SK-N-SH (cell line): ENCODE measurements at regions not wholly inside any gene's neighbourhood (a gene's known extent, or its start where the extent isn't known, plus 50 kb on each side); places are given as distances from the start of the nearest gene placed in this dataset.

Experiments
- CTCF ChIA-PET: fragments of 300-600, 350-600 bp; formaldehyde crosslinking; extraction: SDS; loops from one replicate; lab custom pipeline; 2021; lab: Yijun Ruan, JAX
- POLR2A ChIA-PET: fragments of 350-600 bp; sonication (Branson Sonifier 250); formaldehyde crosslinking; extraction: SDS; loops from one replicate; lab custom pipeline; 2020; ENCODE audit warnings: antibody characterized with exemption, inconsistent platforms; lab: Yijun Ruan, JAX
- DNase-seq: peaks from one replicate; pipeline ENCODE4 v3.0.0; 2012
- H2AFZ ChIP-seq: fragments of 200-600 bp; sonication (generic); 2 replicates; pipeline ENCODE4 v1.8.1; 2016; ENCODE audit warnings: antibody characterized with exemption, mild to moderate bottlenecking, low read depth
- H3F3A ChIP-seq: fragments of 200-600 bp; sonication (generic); replicated peaks from 2 replicates; pipeline ENCODE3; 2016; ENCODE audit warnings: antibody characterized with exemption, mild to moderate bottlenecking; ENCODE audit not compliant: insufficient read depth
- H3K27ac ChIP-seq, 2 experiments: fragments of 200-500 bp in 1 of 2; fragments of 200-600 bp in 1 of 2; sonication (Bioruptor generic) in 1 of 2; sonication (generic), shearing (Covaris generic) in 1 of 2; 2 replicates each; pipeline versions ENCODE4 v1.5.1 to v1.6.1; 2014 to 2016; ENCODE audit warnings: low read depth in 2 of 2, inconsistent platforms in 1 of 2, low read length in 1 of 2, mild to moderate bottlenecking in 1 of 2, mixed read lengths in 1 of 2
- H3K27me3 ChIP-seq: fragments of 200-600 bp; sonication (generic), shearing (Covaris generic); 2 replicates; pipeline ENCODE4 v1.6.1; 2016; ENCODE audit warnings: mixed run types; ENCODE audit not compliant: insufficient read depth
- H3K36me3 ChIP-seq, 2 experiments: fragments of 200-500 bp in 1 of 2; fragments of 200-600 bp in 1 of 2; sonication (Bioruptor generic) in 1 of 2; sonication (generic) in 1 of 2; replicated peaks in 1 of 2; 2 replicates each; pipeline versions ENCODE3 to v1.5.1; 2014 to 2016; ENCODE audit warnings: low read length in 1 of 2, mild to moderate bottlenecking in 1 of 2; ENCODE audit not compliant: insufficient read depth in 2 of 2, control insufficient read depth in 1 of 2
- H3K4me1 ChIP-seq, 2 experiments: fragments of 200-500 bp in 1 of 2; fragments of 200-600 bp in 1 of 2; sonication (Bioruptor generic) in 1 of 2; sonication (generic), shearing (Covaris generic) in 1 of 2; 2 replicates each; pipeline versions ENCODE4 v1.5.1 to v1.6.1; 2014 to 2016; ENCODE audit warnings: low read depth in 1 of 2, low read length in 1 of 2, mixed run types in 1 of 2; ENCODE audit not compliant: insufficient read depth in 2 of 2, control insufficient read depth in 1 of 2
- H3K4me2 ChIP-seq: fragments of 200-600 bp; sonication (generic), shearing (Covaris generic); 2 replicates; pipeline ENCODE4 v1.6.1; 2017; ENCODE audit warnings: mixed run types
- H3K4me3 ChIP-seq, 2 experiments: fragments of 200-500 bp in 1 of 2; fragments of 200-600 bp in 1 of 2; sonication (Bioruptor generic) in 1 of 2; sonication (generic), shearing (Covaris generic) in 1 of 2; 2 replicates each; pipeline versions ENCODE4 v1.5.1 to v1.8.1; 2014 to 2016; ENCODE audit warnings: low read depth in 2 of 2, inconsistent platforms in 1 of 2, low read length in 1 of 2, mild to moderate bottlenecking in 1 of 2, mixed read lengths in 1 of 2, moderate library complexity in 1 of 2
- H3K79me2 ChIP-seq: fragments of 200-600 bp; sonication (generic); 2 replicates; pipeline ENCODE4 v1.8.1; 2017; ENCODE audit warnings: mild to moderate bottlenecking; ENCODE audit not compliant: insufficient read depth
- H3K9ac ChIP-seq: fragments of 200-600 bp; sonication (generic); 2 replicates; pipeline ENCODE4 v1.6.1; 2017; ENCODE audit warnings: mixed run types
- H3K9me2 ChIP-seq: fragments of 200-600 bp; sonication (generic); 2 replicates; pipeline ENCODE4 v1.6.1; 2017; ENCODE audit warnings: mixed run types
- H3K9me3 ChIP-seq: fragments of 200-600 bp; sonication (generic); 2 replicates; pipeline ENCODE4 v1.6.1; 2017; ENCODE audit warnings: mixed run types, mild to moderate bottlenecking, moderate library complexity
- H4K20me1 ChIP-seq: fragments of 200-600 bp; sonication (generic); 2 replicates; pipeline ENCODE4 v1.6.1; 2017; ENCODE audit warnings: mild to moderate bottlenecking, mixed run types; ENCODE audit not compliant: insufficient read depth
- CTCF ChIP-seq: fragments of 200-600 bp; sonication (generic); IDR thresholded peaks from 2 replicates; pipeline ENCODE4 v1.6.1; 2017; ENCODE audit warnings: antibody characterized with exemption, mild to moderate bottlenecking, moderate library complexity
- EZH2phosphoT487 ChIP-seq: fragments of 200-600 bp; sonication (generic); IDR thresholded peaks from 2 replicates; pipeline ENCODE4 v1.6.1; 2017; ENCODE audit warnings: low read depth, mixed run types, mild to moderate bottlenecking, antibody characterized with exemption, moderate library complexity, borderline replicate concordance
- FOXJ3 ChIP-seq: sonication (generic); formaldehyde crosslinking; IDR thresholded peaks from 2 replicates; pipeline ENCODE4 v1.5.1; 2020; ENCODE audit warnings: mild to moderate bottlenecking, missing genetic modification reagents
- FOXM1 ChIP-seq: IDR thresholded peaks from 2 replicates; pipeline ENCODE4 v1.4.0; 2012; ENCODE audit warnings: low read depth, mild to moderate bottlenecking
- GATA2 ChIP-seq: sonication (generic); formaldehyde crosslinking; IDR thresholded peaks from 2 replicates; pipeline ENCODE4 v1.5.0; 2020; ENCODE audit warnings: mild to moderate bottlenecking, missing genetic modification reagents
- NFIC ChIP-seq: IDR thresholded peaks from 2 replicates; pipeline ENCODE4 v1.4.0; 2012; ENCODE audit warnings: borderline replicate concordance
- POLR2AphosphoS5 ChIP-seq: IDR thresholded peaks from 2 replicates; pipeline ENCODE4 v1.6.1; 2012; ENCODE audit warnings: low read depth, low read length
- RCOR1 ChIP-seq: fragments of 150-350 bp; IDR thresholded peaks from 2 replicates; pipeline ENCODE4 v1.6.1; 2017; ENCODE audit warnings: antibody characterized with exemption, low read length
- RXRA ChIP-seq: IDR thresholded peaks from 2 replicates; pipeline ENCODE4 v1.4.0; 2012; ENCODE audit warnings: low read depth, mild to moderate bottlenecking, borderline replicate concordance
- SMC3 ChIP-seq: IDR thresholded peaks from 2 replicates; pipeline ENCODE4 v1.6.1; 2012; ENCODE audit warnings: low read depth, low read length, improper control_type of control experiment
- TAF1 ChIP-seq: IDR thresholded peaks from 2 replicates; pipeline ENCODE4 v1.6.1; 2012; ENCODE audit warnings: low read depth, mild to moderate bottlenecking, low read length, moderate library complexity, borderline replicate concordance
- TEAD4 ChIP-seq: IDR thresholded peaks from 2 replicates; pipeline ENCODE4 v1.4.0; 2012; ENCODE audit warnings: mild to moderate bottlenecking, borderline replicate concordance; ENCODE audit not compliant: insufficient read depth
- USF1 ChIP-seq: IDR thresholded peaks from 2 replicates; pipeline ENCODE4 v1.4.0; 2012; ENCODE audit warnings: low read depth, borderline replicate concordance
- WGBS: methylation state at CpG from one replicate; pipeline ENCODE4 v1.1.6; 2017; ENCODE audit warnings: low lambda C conversion rate; 5-methylcytosine and 5-hydroxymethylcytosine counted together

GRCh38 chr3:105223815-105224214 lies 142.9 kb upstream of the ALCAM start (continued):
- TF ChIP-seq RCOR1 = no peak
- TF ChIP-seq TAF1 = no peak
- no peak for TF ChIP-seq FOXM1
- TF ChIP-seq SMC3 = no peak

GRCh38 chr3:105228696-105229095 lies 138.0 kb upstream of the ALCAM start:
- no peak overlapping the region for H2AFZ ChIP-seq
- WGBS = 66% methylated on average over 3 of the region's 3 CpGs
- H3K9me2 ChIP-seq = no peaks in the 10 kb centered on the region
- no peak overlapping the region for H3K4me3 ChIP-seq
- TF ChIP-seq RXRA (no peak), FOXM1 (no peak), CTCF (no peak), EZH2phosphoT487 (no peak), USF1 (no peak), TEAD4 (no peak)
- CTCF ChIA-PET = interaction anchor here (1.0 kb wide), 1 partner anchor 51 kb away, joined by 3 read pairs; no protein-coding TSS in a partner anchor
- H3K27me3 ChIP-seq = no peaks in the 10 kb centered on the region
- no peaks in the 10 kb centered on the region; a peak in 1 of 4 replicates for H3K4me1 ChIP-seq
- H3K27ac ChIP-seq = no peak overlapping the region
- POLR2A ChIA-PET = no interaction called here
- no peak overlapping the region for H3K4me2 ChIP-seq
- no peaks in the 10 kb centered on the region for H3K79me2 ChIP-seq
- no peaks in the 10 kb centered on the region for H3K36me3 ChIP-seq
- peaks cover 5% of the 10 kb centered on the region; the same call in 1 of the 2 replicates for H3K9me3 ChIP-seq
- DNase-seq = no peak
- no peaks in the 10 kb centered on the region for H4K20me1 ChIP-seq
- H3F3A ChIP-seq = no peaks in the 10 kb centered on the region
- no peak overlapping the region for H3K9ac ChIP-seq

GRCh38 chr3:105232553-105232952 lies 134.2 kb upstream of the ALCAM start:
- WGBS = 87% methylated on average over 1 of the region's 1 CpG
- no peaks in the 10 kb centered on the region for H3K79me2 ChIP-seq
- POLR2A ChIA-PET = no interaction called here
- no peaks in the 10 kb centered on the region for H3K36me3 ChIP-seq
- no peaks in the 10 kb centered on the region for H3K27me3 ChIP-seq
- H2AFZ ChIP-seq = no peak overlapping the region
- no peak for TF ChIP-seq FOXJ3
- no peak for TF ChIP-seq POLR2AphosphoS5
- TF ChIP-seq NFIC = no peak
- no peak for TF ChIP-seq FOXM1
- no peak for TF ChIP-seq GATA2 (CRISPR knock-in tag)
- TF ChIP-seq, all 33 proteins: peak for 0
- Histone ChIP-seq H3K4me2 (no peak overlapping the region), H3K9ac (no peak overlapping the region), H3K27ac (no peak overlapping the region), H3K4me1 (peaks cover 0 to 8% of the 10 kb centered on the region in 2 experiments; a peak in 1 of 4 replicates), H3K9me3 (peaks cover 5% of the 10 kb centered on the region; the same call in 1 of the 2 replicates), H3F3A (no peaks in the 10 kb centered on the region), H4K20me1 (no peaks in the 10 kb centered on the region), H3K9me2 (no peaks in the 10 kb centered on the region), H3K4me3 (no peak overlapping the region)
- CTCF ChIA-PET = no interaction called here
- no peak for DNase-seq
